ENCODE measurements at regions not wholly inside any gene's neighbourhood (a gene's known extent, or its start where the extent isn't known, plus 50 kb on each side); places are given as distances from the start of the nearest gene placed in this dataset.

DNA sequence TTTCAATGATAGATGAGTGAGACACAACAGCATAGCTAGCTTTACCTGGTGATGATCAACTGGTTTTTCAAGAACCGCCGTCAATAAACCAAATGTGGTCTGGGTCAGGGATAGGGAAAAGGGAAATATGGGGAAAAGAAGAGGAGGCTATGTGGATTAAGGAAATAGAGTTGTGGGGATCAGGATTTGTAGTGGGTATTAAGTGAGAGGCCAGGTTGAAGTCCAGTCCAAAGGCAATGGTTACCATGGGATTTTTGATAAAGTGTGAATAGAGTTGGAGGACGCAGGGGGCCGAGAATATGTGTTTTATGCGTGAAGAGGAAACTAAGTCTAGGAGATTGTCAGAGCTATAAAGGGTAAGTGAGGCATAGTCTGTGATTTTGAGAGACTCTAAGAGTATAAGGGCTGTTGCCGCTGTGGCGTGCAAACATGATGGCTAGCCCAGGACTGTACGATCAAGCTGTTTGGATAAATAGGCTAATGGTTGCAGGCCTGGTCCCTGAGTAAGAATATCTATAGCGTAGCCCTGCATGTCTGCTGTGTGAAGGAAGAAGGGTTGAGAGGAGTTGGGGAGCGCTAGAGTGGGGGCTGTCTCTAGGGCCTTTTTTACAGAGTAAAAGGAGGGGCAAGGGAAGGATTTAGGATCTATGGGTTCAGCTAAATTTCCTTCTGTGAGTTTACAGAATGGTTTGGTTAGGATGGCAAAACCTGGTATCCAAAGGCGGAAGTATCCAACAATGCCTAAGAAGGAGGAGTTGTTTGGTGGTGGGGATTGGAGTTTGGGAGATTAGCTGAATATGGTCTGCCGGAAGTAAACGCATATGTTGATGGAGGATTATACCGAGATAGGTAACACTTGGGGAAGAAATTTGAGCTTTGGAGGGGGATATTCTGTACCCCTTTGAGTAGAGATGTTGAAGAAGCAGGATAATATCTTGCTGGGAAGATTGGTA is 749.7 kb upstream of the ADGRB3 start:
- no peaks in the 10 kb centered on the region for H3K79me1 ChIP-seq (ENCODE audit: low read depth, low read length)
- no peak overlapping the region for H2BK12ac ChIP-seq (ENCODE audit: low read depth, low read length)
- H3K27me3 ChIP-seq (replicated peaks in 1 of 4; ENCODE audit: control insufficient read depth in 3 of 4, extremely low read depth in 1 of 4, insufficient read depth in 3 of 4, low read length in 3 of 4): no peaks in the 10 kb centered on the region
- H3K4me1 ChIP-seq (replicated peaks in 1 of 4; ENCODE audit: control insufficient read depth in 3 of 4, insufficient read depth in 4 of 4, low read length in 3 of 4): no peaks in the 10 kb centered on the region
- H2BK5ac ChIP-seq (ENCODE audit: low read depth, low read length): no peak overlapping the region
- peaks cover 2 to 4% of the 10 kb centered on the region in 2 experiments; a peak in 1 of 4 replicates for H3K9me3 ChIP-seq (ENCODE audit: insufficient read depth in 2 of 2, low read depth in 1 of 2, low read length in 1 of 2)
- no peak overlapping the region for H2AK5ac ChIP-seq (ENCODE audit: low read depth, low read length)
- no peak overlapping the region for H2AFZ ChIP-seq (ENCODE audit: low read length)
- no peak overlapping the region for H3K4me2 ChIP-seq (ENCODE audit: insufficient read depth in 1 of 2, low read depth in 2 of 2, low read length in 2 of 2)
- no peaks in the 10 kb centered on the region; the same call in 1 of the 2 replicates for H3K23me2 ChIP-seq (ENCODE audit: low read depth, low read length)
- no peak overlapping the region for H2BK120ac ChIP-seq (replicated peaks; ENCODE audit: low read depth, low read length)
- H2BK20ac ChIP-seq (ENCODE audit: low read length): no peak overlapping the region
- H4K5ac ChIP-seq (ENCODE audit: insufficient read length, low read depth, low read length): no peak overlapping the region
- no peak overlapping the region for H3K18ac ChIP-seq (ENCODE audit: extremely low read depth, low read length)
- no peak overlapping the region for H3K9ac ChIP-seq (replicated peaks in 1 of 4; ENCODE audit: extremely low read depth in 1 of 4, low read depth in 3 of 4, low read length in 3 of 4)
- CTCF ChIA-PET (ENCODE audit: partially characterized antibody): no interaction called here
- DNase-seq (ENCODE audit: low read depth in 1 of 2, low spot score in 2 of 2) (no peak), FAIRE-seq (no peak)
- no peak overlapping the region for H3K14ac ChIP-seq (ENCODE audit: insufficient read length)
- H2BK15ac ChIP-seq (ENCODE audit: low read length): no peak overlapping the region
- no peak overlapping the region for H4K91ac ChIP-seq (replicated peaks; ENCODE audit: insufficient read length, low read length)
- no peak overlapping the region for H4K8ac ChIP-seq (ENCODE audit: extremely low read depth, insufficient read depth, low read length)
- POLR2A ChIA-PET (ENCODE audit: partially characterized antibody): no interaction called here
- 93% methylated on average over 14 of the region's 14 CpGs; no CpG with 5 or more reads in 1 of the 2 experiments for WGBS, 2 experiments (ENCODE audit: extremely low coverage in 1 of 2, insufficient coverage in 1 of 2, insufficient read length in 1 of 2, insufficient replicate concordance in 2 of 2, low coverage in 1 of 2, low lambda C conversion rate in 2 of 2, missing lambda C conversion rate in 1 of 2)
- no peak for TF ChIP-seq RNF2 (IDR thresholded peaks at IDR 0.05; ENCODE audit: borderline replicate concordance, low read depth, low read length, missing control alignments, poor library complexity, severe bottlenecking)
- no peaks in the 10 kb centered on the region for H3K36me3 ChIP-seq (ENCODE audit: control insufficient read depth in 2 of 4, insufficient read depth in 4 of 4, low read length in 3 of 4)
- H3K4ac ChIP-seq (replicated peaks; ENCODE audit: insufficient read length, low read depth, low read length): no peak overlapping the region
- H3K23ac ChIP-seq (ENCODE audit: insufficient read length): no peak overlapping the region
- H4K20me1 ChIP-seq (replicated peaks in 1 of 2; ENCODE audit: control insufficient read depth in 1 of 2, insufficient read depth in 2 of 2, low read length in 2 of 2): no peaks in the 10 kb centered on the region
- H3K27ac ChIP-seq (ENCODE audit: low read depth, low read length): no peak overlapping the region
- no peak overlapping the region for H3K56ac ChIP-seq (replicated peaks; ENCODE audit: insufficient read length, low read depth, low read length)
- no peak overlapping the region for H3K4me3 ChIP-seq (ENCODE audit: extremely low read depth in 1 of 4, insufficient read depth in 2 of 4, low read depth in 3 of 4, low read length in 4 of 4)
- no peaks in the 10 kb centered on the region for H3K79me2 ChIP-seq (ENCODE audit: control insufficient read depth in 1 of 2, insufficient read depth in 2 of 2, low read length in 2 of 2)

Data from H1 (cell line).